ENCODE measurements at regions not wholly inside any gene's neighbourhood (a gene's known extent, or its start where the extent isn't known, plus 50 kb on each side); places are given as distances from the start of the nearest gene placed in this dataset.

- no peaks in the 10 kb centered on the region for H3K9me3 ChIP-seq (ENCODE audit: control insufficient read depth, insufficient read depth, low read length)
- no peaks in the 10 kb centered on the region for H3K4me1 ChIP-seq (ENCODE audit: control insufficient read depth, insufficient read depth, low read length)
- H3K27me3 ChIP-seq (ENCODE audit: control insufficient read depth, insufficient read depth, low read length), result no peaks in the 10 kb centered on the region
- H3K9ac ChIP-seq (ENCODE audit: low read depth, low read length), result no peak overlapping the region
- H3K4me3 ChIP-seq (ENCODE audit: low read depth, low read length), result no peak overlapping the region
- H3K36me3 ChIP-seq (ENCODE audit: control insufficient read depth, insufficient read depth, low read length), result no peaks in the 10 kb centered on the region
Observed at GRCh38 chr5:44907396-44907795, 98.6 kb downstream of the MRPS30 start.

DNA sequence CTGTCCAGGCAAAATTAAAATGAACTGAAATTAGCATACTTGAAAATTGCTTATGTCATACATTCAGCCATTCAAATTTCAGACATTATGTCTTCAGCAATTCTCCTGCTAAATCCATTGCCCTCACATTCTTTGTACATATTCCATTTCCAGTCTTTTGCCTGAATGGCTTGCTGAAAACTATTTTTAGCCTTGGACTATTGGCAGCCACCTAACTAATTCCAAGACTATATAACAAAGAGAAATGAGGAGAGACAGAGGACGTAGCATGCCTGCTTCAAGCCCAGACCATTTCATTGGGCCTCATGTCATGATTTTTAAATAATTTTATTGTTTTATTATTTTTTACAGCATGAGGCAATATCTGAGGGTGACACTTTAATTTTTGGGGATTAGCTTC is 100.3 kb downstream of the MRPS30 start:
- H3K27me3 ChIP-seq (ENCODE audit: control insufficient read depth, insufficient read depth, low read length), result no peaks in the 10 kb centered on the region
- no peak overlapping the region for H3K4me3 ChIP-seq (ENCODE audit: low read depth, low read length)
- H3K9ac ChIP-seq (ENCODE audit: low read depth, low read length), result no peak overlapping the region
- no peaks in the 10 kb centered on the region for H3K36me3 ChIP-seq (ENCODE audit: control insufficient read depth, insufficient read depth, low read length)
- H3K9me3 ChIP-seq (ENCODE audit: control insufficient read depth, insufficient read depth, low read length), result no peaks in the 10 kb centered on the region
- no peaks in the 10 kb centered on the region for H3K4me1 ChIP-seq (ENCODE audit: control insufficient read depth, insufficient read depth, low read length)

DNA sequence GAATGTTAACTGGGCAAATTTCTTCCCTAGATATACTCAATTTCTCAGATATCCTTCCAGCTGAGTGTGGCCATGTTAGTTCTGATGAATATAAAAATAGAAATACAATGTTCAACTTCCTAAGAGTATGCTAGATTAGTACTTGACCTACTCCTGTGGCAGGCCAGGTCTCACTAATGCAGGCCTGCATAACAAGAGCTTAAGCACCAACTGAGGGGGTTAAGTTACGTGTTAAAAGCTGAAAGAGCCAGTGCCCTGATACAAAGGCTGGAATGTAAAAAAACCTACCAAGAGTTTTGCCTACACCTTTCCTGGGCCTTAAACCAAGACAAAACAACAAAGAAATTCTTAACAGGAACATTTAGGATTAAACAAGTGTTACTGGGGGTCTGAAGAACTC is 102.8 kb downstream of the MRPS30 start:
- Histone ChIP-seq H3K9ac (ENCODE audit: low read depth, low read length) (no peak overlapping the region), H3K4me1 (ENCODE audit: control insufficient read depth, insufficient read depth, low read length) (no peaks in the 10 kb centered on the region), H3K27me3 (ENCODE audit: control insufficient read depth, insufficient read depth, low read length) (no peaks in the 10 kb centered on the region), H3K9me3 (ENCODE audit: control insufficient read depth, insufficient read depth, low read length) (no peaks in the 10 kb centered on the region), H3K4me3 (ENCODE audit: low read depth, low read length) (no peak overlapping the region), H3K36me3 (ENCODE audit: control insufficient read depth, insufficient read depth, low read length) (no peaks in the 10 kb centered on the region)

DNA sequence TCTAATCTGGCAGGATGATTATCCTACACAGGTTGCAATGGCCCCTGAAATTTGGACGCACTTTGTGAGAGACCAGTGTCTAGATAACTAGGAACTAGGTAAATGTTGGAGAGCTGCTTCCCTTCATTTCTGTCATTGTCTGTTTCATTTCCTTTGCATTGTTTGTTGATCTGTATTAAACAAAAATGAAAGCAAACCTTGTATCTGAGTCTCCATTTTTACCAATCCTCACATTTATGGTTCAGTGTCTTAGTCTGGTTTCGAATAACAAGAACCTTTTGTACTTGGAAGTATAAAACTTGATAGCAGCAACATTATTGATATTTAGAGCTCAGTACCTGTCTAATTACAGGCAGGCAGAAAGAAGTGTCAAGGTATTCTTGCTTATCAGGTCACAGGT is 105.5 kb downstream of the MRPS30 start:
- Histone ChIP-seq H3K9ac (ENCODE audit: low read depth, low read length) (no peak overlapping the region), H3K27me3 (ENCODE audit: control insufficient read depth, insufficient read depth, low read length) (no peaks in the 10 kb centered on the region), H3K36me3 (ENCODE audit: control insufficient read depth, insufficient read depth, low read length) (no peaks in the 10 kb centered on the region), H3K9me3 (ENCODE audit: control insufficient read depth, insufficient read depth, low read length) (no peaks in the 10 kb centered on the region), H3K4me3 (ENCODE audit: low read depth, low read length) (no peak overlapping the region), H3K4me1 (ENCODE audit: control insufficient read depth, insufficient read depth, low read length) (no peaks in the 10 kb centered on the region)

DNA sequence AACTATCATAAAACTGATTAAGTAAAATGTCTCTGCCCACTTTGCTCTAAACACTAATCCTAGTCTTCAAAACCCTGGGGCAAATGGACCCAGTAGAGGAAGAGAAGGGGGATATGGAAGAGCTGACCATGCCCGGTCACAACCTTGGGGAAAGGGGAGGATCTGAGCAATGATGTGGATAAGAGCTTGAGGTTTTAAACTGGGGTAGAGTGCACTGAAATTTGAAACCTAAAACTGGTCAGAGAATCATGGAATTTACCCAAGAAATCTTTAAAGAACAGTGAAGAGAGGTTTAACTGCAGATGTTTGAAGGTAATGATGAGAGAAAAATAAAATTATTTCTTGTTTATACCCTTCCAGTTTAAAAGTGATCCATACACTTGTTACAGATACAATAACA is 110.8 kb downstream of the MRPS30 start:
- H3K9me3 ChIP-seq (ENCODE audit: control insufficient read depth, insufficient read depth, low read length), result no peaks in the 10 kb centered on the region
- H3K4me1 ChIP-seq (ENCODE audit: control insufficient read depth, insufficient read depth, low read length), result no peaks in the 10 kb centered on the region
- H3K9ac ChIP-seq (ENCODE audit: low read depth, low read length), result no peak overlapping the region
- H3K4me3 ChIP-seq (ENCODE audit: low read depth, low read length), result no peak overlapping the region
- no peaks in the 10 kb centered on the region for H3K36me3 ChIP-seq (ENCODE audit: control insufficient read depth, insufficient read depth, low read length)
- H3K27me3 ChIP-seq (ENCODE audit: control insufficient read depth, insufficient read depth, low read length), result no peaks in the 10 kb centered on the region

DNA sequence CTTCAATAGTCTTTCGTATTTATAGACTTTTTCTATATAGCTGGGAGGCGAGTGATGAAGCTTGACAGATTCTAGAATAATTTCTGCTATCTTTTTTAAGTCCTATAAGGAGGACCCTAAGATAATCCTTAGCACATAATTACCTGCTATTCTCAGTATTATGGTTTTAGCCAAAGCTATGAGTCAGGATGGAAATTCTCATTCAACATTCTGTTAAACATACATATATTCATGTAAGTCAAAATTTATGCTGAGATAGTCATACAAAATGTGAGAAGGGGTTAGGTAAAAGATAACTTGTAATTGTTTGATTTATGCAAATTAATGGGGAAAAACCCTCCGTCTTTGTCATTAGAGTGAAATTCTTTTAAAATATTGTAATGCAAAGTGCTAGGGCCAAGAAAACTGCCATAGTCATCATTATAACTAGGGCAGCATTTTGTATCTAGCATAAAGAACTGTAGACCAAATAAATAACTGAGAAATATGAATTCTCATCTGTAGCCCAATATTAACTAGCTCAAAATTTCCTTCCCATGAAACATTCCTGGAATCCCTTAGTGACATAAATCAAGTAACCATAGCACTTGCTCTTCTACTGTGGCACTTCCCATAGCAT is 118.5 kb downstream of the MRPS30 start:
- no peak overlapping the region for H3K9ac ChIP-seq (ENCODE audit: low read depth, low read length)
- no peaks in the 10 kb centered on the region for H3K27me3 ChIP-seq (ENCODE audit: control insufficient read depth, insufficient read depth, low read length)
- no peaks in the 10 kb centered on the region for H3K36me3 ChIP-seq (ENCODE audit: control insufficient read depth, insufficient read depth, low read length)
- no peaks in the 10 kb centered on the region for H3K4me1 ChIP-seq (ENCODE audit: control insufficient read depth, insufficient read depth, low read length)
- no peaks in the 10 kb centered on the region for H3K9me3 ChIP-seq (ENCODE audit: control insufficient read depth, insufficient read depth, low read length)
- no peak overlapping the region for H3K4me3 ChIP-seq (ENCODE audit: low read depth, low read length)

- Histone ChIP-seq H3K4me3 (ENCODE audit: low read depth, low read length) (no peak overlapping the region), H3K9ac (ENCODE audit: low read depth, low read length) (no peak overlapping the region), H3K36me3 (ENCODE audit: control insufficient read depth, insufficient read depth, low read length) (no peaks in the 10 kb centered on the region), H3K27me3 (ENCODE audit: control insufficient read depth, insufficient read depth, low read length) (no peaks in the 10 kb centered on the region), H3K4me1 (ENCODE audit: control insufficient read depth, insufficient read depth, low read length) (no peaks in the 10 kb centered on the region), H3K9me3 (ENCODE audit: control insufficient read depth, insufficient read depth, low read length) (no peaks in the 10 kb centered on the region)
Observed at GRCh38 chr5:44932922-44933585, 124.3 kb downstream of the MRPS30 start.

DNA sequence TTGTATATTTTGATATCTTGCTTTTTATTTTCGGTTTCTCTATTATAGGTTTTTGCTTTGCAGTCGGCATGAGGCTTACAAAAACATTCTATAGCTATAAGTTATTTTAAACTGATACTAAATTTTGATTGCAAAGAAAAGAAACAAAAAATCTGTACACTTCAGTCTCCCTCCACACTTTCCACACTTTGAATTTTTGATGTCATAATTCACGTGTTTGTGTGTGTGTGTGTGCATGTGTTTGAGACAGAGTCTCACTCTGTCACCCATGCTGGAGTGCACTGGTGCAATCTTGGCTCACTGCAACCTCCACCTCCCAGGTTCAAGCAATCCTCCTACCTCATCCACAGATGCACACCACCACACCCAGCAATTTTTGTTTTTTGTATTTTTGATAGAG is 124.9 kb downstream of the MRPS30 start:
- H3K9ac ChIP-seq (ENCODE audit: low read depth, low read length), result no peak overlapping the region
- H3K4me3 ChIP-seq (ENCODE audit: low read depth, low read length), result no peak overlapping the region
- no peaks in the 10 kb centered on the region for H3K36me3 ChIP-seq (ENCODE audit: control insufficient read depth, insufficient read depth, low read length)
- no peaks in the 10 kb centered on the region for H3K27me3 ChIP-seq (ENCODE audit: control insufficient read depth, insufficient read depth, low read length)
- no peaks in the 10 kb centered on the region for H3K4me1 ChIP-seq (ENCODE audit: control insufficient read depth, insufficient read depth, low read length)
- no peaks in the 10 kb centered on the region for H3K9me3 ChIP-seq (ENCODE audit: control insufficient read depth, insufficient read depth, low read length)

DNA sequence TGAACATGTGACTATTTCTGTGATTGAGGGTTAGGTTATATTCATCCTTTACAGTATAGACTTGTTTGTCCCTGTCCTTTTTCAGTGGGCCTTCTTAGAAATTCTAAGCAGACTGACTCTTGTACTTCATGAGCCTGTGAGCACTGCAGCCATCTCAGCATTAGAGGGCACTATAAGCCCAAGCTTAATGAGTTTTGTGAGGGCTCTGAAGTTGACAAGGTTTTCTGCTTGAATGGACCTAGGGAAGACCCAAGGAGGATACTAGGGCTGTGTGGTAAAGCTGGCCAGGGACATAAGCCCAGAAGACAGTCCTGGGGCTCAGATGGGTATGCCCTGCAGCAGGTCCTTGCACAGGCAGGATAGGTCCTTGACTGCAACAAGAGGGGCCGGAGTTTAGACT is 126.5 kb downstream of the MRPS30 start:
- no peaks in the 10 kb centered on the region for H3K9me3 ChIP-seq (ENCODE audit: control insufficient read depth, insufficient read depth, low read length)
- no peak overlapping the region for H3K9ac ChIP-seq (ENCODE audit: low read depth, low read length)
- H3K4me1 ChIP-seq (ENCODE audit: control insufficient read depth, insufficient read depth, low read length), result no peaks in the 10 kb centered on the region
- no peaks in the 10 kb centered on the region for H3K36me3 ChIP-seq (ENCODE audit: control insufficient read depth, insufficient read depth, low read length)
- no peaks in the 10 kb centered on the region for H3K27me3 ChIP-seq (ENCODE audit: control insufficient read depth, insufficient read depth, low read length)
- no peak overlapping the region for H3K4me3 ChIP-seq (ENCODE audit: low read depth, low read length)

DNA sequence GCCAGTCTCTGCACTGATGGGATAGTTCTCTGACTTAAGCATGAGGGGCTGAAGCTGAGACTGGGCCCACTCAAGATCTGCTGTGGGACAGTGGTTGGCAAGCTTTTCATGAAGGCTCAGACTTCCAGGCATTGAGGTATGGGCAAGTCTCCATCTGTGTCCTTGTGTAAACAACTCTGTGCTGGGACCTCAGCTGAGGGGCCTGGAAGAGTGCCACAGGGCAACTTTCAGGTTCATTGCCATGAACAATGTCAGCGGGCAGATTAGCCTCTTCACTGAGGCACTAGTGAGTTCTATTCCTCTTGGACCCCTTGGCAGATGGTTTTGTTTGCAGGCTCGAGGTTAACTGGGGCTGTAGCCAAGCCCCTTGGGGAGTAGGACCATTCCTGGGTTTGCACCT is 127.1 kb downstream of the MRPS30 start:
- no peaks in the 10 kb centered on the region for H3K27me3 ChIP-seq (ENCODE audit: control insufficient read depth, insufficient read depth, low read length)

DNA sequence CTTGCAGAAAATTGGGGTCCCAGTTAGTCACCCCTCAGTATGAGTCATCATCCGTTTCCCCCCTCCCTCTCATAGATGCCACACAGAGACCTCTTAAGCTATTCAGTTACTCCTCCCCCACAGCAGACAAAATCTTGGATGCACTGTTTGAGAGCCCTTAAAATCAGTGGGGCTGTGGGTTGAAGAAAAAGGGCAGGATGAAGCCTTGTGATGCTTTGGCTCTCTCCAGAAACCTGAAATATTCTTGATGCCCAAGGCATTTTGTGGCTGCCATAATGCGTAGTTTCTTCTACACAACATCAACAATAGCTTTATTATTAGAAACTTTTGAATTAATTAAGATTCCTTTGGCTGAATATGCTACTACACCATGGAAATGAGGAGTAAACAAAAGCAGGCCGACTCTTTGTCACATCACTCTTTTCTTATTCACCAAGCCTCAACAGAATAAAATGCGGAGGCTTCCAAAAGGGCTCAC is 133.8 kb downstream of the MRPS30 start:
- H3K9me3 ChIP-seq (ENCODE audit: control insufficient read depth, insufficient read depth, low read length), result no peaks in the 10 kb centered on the region
- H3K9ac ChIP-seq (ENCODE audit: low read depth, low read length), result no peak overlapping the region
- no peaks in the 10 kb centered on the region for H3K27me3 ChIP-seq (ENCODE audit: control insufficient read depth, insufficient read depth, low read length)
- no peak overlapping the region for H3K4me3 ChIP-seq (ENCODE audit: low read depth, low read length)
- no peaks in the 10 kb centered on the region for H3K36me3 ChIP-seq (ENCODE audit: control insufficient read depth, insufficient read depth, low read length)
- peaks cover 19% of the 10 kb centered on the region for H3K4me1 ChIP-seq (ENCODE audit: control insufficient read depth, insufficient read depth, low read length)

More for the DNA sequence above, 127.1 kb downstream of the MRPS30 start:
- Histone ChIP-seq H3K9ac (ENCODE audit: low read depth, low read length) (no peak overlapping the region), H3K36me3 (ENCODE audit: control insufficient read depth, insufficient read depth, low read length) (no peaks in the 10 kb centered on the region), H3K9me3 (ENCODE audit: control insufficient read depth, insufficient read depth, low read length) (no peaks in the 10 kb centered on the region), H3K4me3 (ENCODE audit: low read depth, low read length) (no peak overlapping the region), H3K4me1 (ENCODE audit: control insufficient read depth, insufficient read depth, low read length) (no peaks in the 10 kb centered on the region)

DNA sequence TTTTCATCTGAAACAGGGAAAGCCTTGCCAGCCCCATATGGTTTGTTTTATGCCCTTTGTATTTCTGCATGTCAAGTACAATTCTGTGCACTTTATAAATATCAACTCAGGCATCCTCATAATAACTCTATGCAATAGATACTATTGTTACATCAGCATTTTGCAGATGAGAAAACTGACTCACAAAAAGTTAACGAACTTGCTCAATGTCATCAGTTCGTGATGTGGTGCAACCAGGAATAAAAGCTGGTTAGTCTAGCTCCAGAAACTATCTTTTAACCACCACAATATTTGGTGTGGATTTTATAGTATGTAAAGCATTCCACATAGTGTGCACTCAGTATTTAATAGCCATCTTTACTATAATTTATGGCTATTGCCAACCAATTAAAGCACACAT is 134.9 kb downstream of the MRPS30 start:
- Histone ChIP-seq H3K4me1 (ENCODE audit: control insufficient read depth, insufficient read depth, low read length) (peaks cover 19% of the 10 kb centered on the region), H3K36me3 (ENCODE audit: control insufficient read depth, insufficient read depth, low read length) (no peaks in the 10 kb centered on the region), H3K9ac (ENCODE audit: low read depth, low read length) (no peak overlapping the region), H3K27me3 (ENCODE audit: control insufficient read depth, insufficient read depth, low read length) (no peaks in the 10 kb centered on the region), H3K9me3 (ENCODE audit: control insufficient read depth, insufficient read depth, low read length) (no peaks in the 10 kb centered on the region), H3K4me3 (ENCODE audit: low read depth, low read length) (no peak overlapping the region)
